CD4-positive, alpha-beta T cell treated with Interleukin-2 at 100 ng/mL for 4 hours (primary cell): ENCODE measurements at regions not wholly inside any gene's neighbourhood (a gene's known extent, or its start where the extent isn't known, plus 50 kb on each side); places are given as distances from the start of the nearest gene placed in this dataset.

ENCODE experiments used
- DNase-seq: peaks from one replicate; pipeline ENCODE4 v3.0.0-alpha.2; 2020; ENCODE audit warnings: low spot score

DNA sequence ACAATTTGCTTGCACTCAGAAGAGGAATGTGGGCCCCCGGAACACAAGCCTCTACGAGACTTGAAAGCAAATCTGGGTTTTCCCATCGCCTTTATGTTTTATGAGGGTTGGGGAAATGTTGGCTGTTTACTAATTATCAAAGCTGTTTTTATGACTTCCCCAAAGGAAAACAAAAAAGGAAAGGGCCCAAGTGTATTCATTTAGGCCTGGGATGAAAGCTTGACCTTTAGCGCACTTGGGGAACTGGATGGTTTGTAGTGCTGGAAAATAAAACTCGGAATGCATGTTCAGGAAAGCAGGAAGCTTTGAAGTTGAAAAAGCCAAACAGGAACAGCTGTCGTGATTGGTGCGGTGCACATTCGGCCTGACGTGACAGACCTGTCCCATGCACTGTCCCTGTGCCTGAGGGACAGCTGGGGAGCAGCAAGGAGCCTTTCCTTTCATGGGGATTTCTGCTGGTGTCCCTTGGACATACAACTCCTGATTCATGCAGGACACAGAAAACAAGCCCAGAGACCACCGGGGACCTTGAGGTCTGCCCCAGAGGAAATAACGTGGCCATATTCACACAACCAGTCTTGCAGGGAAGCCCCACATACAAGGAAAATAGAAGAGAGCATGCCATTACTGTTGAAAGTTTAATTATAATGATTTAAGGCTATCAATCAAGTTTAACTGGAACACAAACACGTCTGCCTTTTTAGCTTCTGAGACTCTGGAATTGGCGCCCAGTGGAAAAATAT is 169.7 kb upstream of the APCDD1 start:
- DNase-seq, result no peak

GRCh38 chr18:10285283-10285640 is 169.2 kb upstream of the APCDD1 start:
- peak; percentile 0 for DNase-seq

- no peak for DNase-seq
Observed at GRCh38 chr18:10286580-10287150, 167.8 kb upstream of the APCDD1 start.

GRCh38 chr18:10289251-10289650 is 165.2 kb upstream of the APCDD1 start:
- DNase-seq, result no peak

DNA sequence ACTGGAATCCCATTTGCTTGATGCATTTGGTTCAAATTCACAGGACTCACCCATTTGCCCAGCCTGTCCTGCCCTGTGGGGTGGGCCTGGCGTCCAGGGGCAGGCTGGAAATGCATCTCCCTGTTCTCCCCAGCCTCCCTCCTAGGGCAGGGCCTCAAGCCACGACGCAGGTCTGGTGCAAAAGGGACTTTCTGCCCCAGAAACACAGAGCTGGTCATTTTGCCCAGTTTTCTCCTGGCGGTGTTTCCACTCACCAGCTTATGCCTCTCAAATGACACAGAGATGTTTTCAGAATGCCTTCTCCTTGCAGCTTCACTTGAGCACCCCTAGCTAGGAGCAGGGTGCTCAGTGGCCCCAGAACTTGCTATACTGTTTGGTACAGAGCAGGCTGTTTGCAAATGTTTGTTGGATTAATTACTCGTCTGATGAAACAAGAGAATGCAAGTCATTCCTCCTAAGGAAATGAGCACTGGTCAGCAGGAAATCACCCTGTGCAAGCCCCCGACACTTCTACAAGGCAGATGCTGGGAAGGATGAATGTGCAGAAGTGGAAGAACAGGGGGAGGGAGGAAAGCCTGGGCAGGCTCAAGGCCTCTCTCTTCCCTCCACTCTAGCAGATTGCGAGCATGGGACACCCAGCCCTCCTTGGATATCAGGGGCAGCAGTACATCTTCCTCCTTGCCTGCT is 164.3 kb upstream of the APCDD1 start:
- no peak for DNase-seq

GRCh38 chr18:10290638-10291235 is 163.7 kb upstream of the APCDD1 start:
- DNase-seq, result no peak

GRCh38 chr18:10291568-10291981 is 162.9 kb upstream of the APCDD1 start:
- no peak for DNase-seq

- no peak for DNase-seq
Observed at GRCh38 chr18:10293966-10294365, 160.5 kb upstream of the APCDD1 start.

GRCh38 chr18:10295751-10296150 is 158.7 kb upstream of the APCDD1 start:
- no peak for DNase-seq

DNA sequence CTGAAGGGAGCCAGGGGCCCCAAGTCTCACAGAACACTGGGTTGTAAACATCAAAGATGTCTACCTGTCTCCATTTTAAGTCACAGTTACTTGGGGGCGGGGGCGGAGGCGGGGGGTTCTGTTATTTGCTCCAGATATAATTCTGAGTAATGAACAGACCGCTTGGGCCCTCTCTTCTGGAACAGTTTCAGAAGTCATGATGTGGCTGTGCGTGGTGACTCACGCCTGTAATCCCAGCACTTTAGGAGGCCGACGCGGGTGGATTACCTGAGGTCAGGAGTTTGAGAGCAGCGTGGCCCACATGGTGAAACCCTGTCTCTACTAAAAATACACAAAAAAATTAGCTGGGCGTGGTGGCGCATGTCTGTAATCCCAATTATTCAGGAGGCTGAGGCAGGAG is 157.9 kb upstream of the APCDD1 start:
- DNase-seq, result no peak

- no peak for DNase-seq
Observed at GRCh38 chr18:10297086-10297485, 157.3 kb upstream of the APCDD1 start.

DNA sequence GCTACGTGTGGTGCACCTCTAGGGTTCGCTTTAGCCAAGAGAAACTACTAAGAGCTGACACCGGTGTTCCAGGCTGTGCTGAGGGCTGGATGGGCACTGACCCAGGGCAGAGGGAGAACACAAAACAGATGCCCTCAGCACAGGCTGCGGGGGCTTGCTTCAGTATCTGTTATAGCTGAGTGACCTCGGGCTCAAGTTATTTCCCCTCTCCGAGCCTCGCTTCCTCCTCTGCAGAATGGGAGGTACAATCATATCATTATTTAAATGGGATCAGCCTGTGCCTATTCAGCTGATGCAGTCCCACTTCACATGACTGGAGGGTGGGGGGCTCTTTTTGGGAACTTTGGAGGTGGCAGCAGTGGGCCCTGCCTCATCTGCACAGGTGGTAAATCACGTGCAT is 156.1 kb upstream of the APCDD1 start:
- DNase-seq, result no peak

DNA sequence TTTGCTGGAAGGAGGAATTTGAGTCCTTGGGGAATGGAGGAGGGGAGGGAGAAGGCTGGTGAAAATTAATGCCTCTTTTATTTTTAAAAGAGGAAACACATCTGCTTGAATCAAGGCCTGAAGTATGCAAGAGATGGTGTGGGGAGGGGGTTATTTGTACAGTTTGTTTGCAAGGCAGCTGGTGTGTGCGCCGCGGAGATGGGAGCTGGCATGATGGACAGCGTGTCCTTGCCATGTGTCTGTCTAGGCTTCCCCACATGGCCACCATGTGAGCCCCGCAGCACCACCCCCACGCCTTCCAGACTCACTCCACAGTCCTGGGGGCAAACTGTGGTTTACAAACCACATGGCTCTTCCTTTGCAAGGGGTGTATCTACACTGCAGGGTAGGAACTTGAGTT is 154.8 kb upstream of the APCDD1 start:
- no peak for DNase-seq

- DNase-seq, result no peak
Observed at GRCh38 chr18:10300739-10301138, 153.7 kb upstream of the APCDD1 start.

- DNase-seq, result no peak
Observed at GRCh38 chr18:10301831-10302483, 152.5 kb upstream of the APCDD1 start.

DNA sequence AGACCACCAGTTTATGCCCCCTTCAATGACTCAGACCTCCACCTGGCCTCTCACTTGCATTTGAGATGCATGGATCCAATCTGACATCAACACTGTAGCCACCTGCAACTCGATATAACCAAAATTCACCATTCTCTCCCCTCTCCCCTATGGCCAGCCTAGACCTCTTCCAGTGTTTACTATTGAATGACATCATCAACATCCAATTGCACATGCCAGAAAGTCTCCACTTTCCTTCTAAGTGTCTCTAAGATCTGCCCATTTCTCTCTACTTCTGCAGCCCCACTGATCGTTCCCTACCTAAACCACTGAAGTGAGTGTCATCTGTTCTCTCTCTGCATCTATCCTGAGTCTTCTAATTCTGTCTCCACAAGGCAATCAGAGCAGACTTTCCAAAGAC is 151.3 kb upstream of the APCDD1 start:
- no peak for DNase-seq

GRCh38 chr18:10304853-10305252 is 149.6 kb upstream of the APCDD1 start:
- DNase-seq, result no peak

- no peak for DNase-seq
Observed at GRCh38 chr18:10306779-10307178, 147.7 kb upstream of the APCDD1 start.

- no peak for DNase-seq
Observed at GRCh38 chr18:10308154-10308553, 146.3 kb upstream of the APCDD1 start.

- no peak for DNase-seq
Observed at GRCh38 chr18:10310626-10311025, 143.8 kb upstream of the APCDD1 start.

DNA sequence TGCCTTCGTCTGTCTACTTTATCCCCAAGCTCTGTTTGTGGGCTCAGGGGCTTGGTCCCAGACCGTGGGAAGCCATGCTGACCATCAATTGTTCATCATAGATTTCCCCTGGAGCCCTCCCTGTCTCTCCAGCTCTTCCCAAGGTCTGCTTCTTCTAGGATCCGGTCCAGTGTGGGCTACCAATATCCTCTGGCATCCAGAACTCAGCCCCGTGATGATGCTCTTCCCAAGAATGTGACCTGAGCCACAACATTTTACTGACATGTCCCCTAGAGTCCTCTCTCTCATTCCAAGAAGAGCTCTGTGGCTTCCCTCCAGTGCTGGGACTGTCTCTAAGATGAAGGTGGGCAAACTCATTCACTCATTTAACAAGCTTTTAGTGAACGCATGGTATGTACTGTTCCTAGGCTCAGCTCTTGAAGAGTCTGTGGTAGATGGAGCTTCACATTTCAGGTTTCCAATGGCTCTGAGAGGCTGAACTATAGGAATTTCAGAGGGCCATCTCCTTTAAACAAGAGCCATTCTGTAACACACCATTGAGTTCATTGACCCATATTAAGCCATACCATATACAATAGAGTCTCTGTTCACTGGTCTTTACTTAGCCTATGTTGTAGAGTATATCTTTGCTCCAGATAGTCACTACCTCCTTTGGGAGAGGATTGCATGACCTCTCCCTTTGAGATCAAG is 142.0 kb upstream of the APCDD1 start:
- no peak for DNase-seq

GRCh38 chr18:10313016-10313342 is 141.5 kb upstream of the APCDD1 start:
- no peak for DNase-seq
